B cell (primary cell): ENCODE measurements at regions not wholly inside any gene's neighbourhood (a gene's known extent, or its start where the extent isn't known, plus 50 kb on each side); places are given as distances from the start of the nearest gene placed in this dataset.
"Not testable (repeated sequence)": the region's sequence is repeated elsewhere in the genome, so short reads cannot be mapped to it uniquely, and the experiment has no call there.

ENCODE experiments used
- ATAC-seq: fragments of 200-7000 bp; cut with Tn5 transposase; one replicate; pipeline ENCODE4 v1.10.0; 2021; ENCODE audit warnings: low read depth, mild to moderate bottlenecking, moderate number of reproducible peaks, moderate library complexity
- CTCF ChIA-PET: fragments of 350-600 bp; sonication (Branson Sonifier 250); formaldehyde crosslinking; loops from one replicate; lab custom pipeline; 2021; ENCODE audit warnings: antibody characterized with exemption, inconsistent platforms; lab: Charles Lee
- POLR2A ChIA-PET: fragments of 350-600 bp; sonication (Branson Sonifier 250); formaldehyde crosslinking; loops from one replicate; lab custom pipeline; 2021; ENCODE audit warnings: antibody characterized with exemption; lab: Charles Lee
- DNase-seq: peaks from one replicate; pipeline ENCODE4 v3.0.0; 2013
- H2AFZ ChIP-seq: 2 replicates; pipeline ENCODE4 v1.6.1; 2012; ENCODE audit warnings: mild to moderate bottlenecking, low read depth, low read length; ENCODE audit not compliant: insufficient read depth, poor library complexity, severe bottlenecking
- H3K27ac ChIP-seq, 2 donors: 1 replicate in 1 of 2; 2 replicates in 1 of 2; pipeline ENCODE4 v1.5.1; 2012 to 2013; ENCODE audit warnings: low read length in 2 of 2, mild to moderate bottlenecking in 2 of 2, moderate library complexity in 1 of 2
- H3K27me3 ChIP-seq, 4 experiments: fragments of 200-600 bp in 1 of 4; sonication (generic) in 1 of 4; replicated peaks in 1 of 4; 1 replicate in 2 of 4; 2 replicates in 2 of 4; pipeline versions ENCODE4 v1.6.1 to v1.7.0; 2013 to 2016; ENCODE audit warnings: low read length in 3 of 4, mild to moderate bottlenecking in 2 of 4, mixed read lengths in 1 of 4, moderate library complexity in 1 of 4; ENCODE audit not compliant: insufficient read depth in 4 of 4, control insufficient read depth in 3 of 4; ENCODE audit errors: control extremely low read depth in 1 of 4
- H3K36me3 ChIP-seq, 2 experiments: replicated peaks in 1 of 2; 1 replicate in 1 of 2; 2 replicates in 1 of 2; pipeline versions ENCODE4 v1.6.1 to v1.7.1; 2013; ENCODE audit warnings: low read length in 1 of 2; ENCODE audit not compliant: insufficient read depth in 2 of 2, control insufficient read depth in 1 of 2; ENCODE audit errors: control extremely low read depth in 1 of 2, extremely low read depth in 1 of 2
- H3K4me1 ChIP-seq, 2 donors: fragments of 200-600 bp in 1 of 2; sonication (generic) in 1 of 2; 1 replicate in 1 of 2; 2 replicates in 1 of 2; pipeline versions ENCODE4 v1.5.1 to v1.6.1; 2013 to 2017; ENCODE audit warnings: low read length in 2 of 2; ENCODE audit not compliant: control insufficient read depth in 2 of 2, insufficient read depth in 2 of 2
- H3K4me2 ChIP-seq: replicated peaks from 2 replicates; pipeline ENCODE3; 2012; ENCODE audit warnings: mild to moderate bottlenecking, low read depth, low read length; ENCODE audit not compliant: poor library complexity, severe bottlenecking
- H3K4me3 ChIP-seq, 5 experiments: fragments of 200-600 bp in 1 of 5; sonication (generic) in 1 of 5; 1 replicate in 3 of 5; 2 replicates in 2 of 5; pipeline versions ENCODE4 v1.5.1 to v1.7.0; 2011 to 2016; ENCODE audit warnings: low read length in 4 of 5, mild to moderate bottlenecking in 4 of 5, low read depth in 2 of 5, control low read depth in 1 of 5, moderate library complexity in 1 of 5; ENCODE audit not compliant: insufficient read depth in 1 of 5; ENCODE audit errors: control extremely low read depth in 1 of 5, extremely low read depth in 1 of 5
- H3K79me2 ChIP-seq: fragments of 200-600 bp; sonication (generic); one replicate; pipeline ENCODE4 v1.6.0; 2016; ENCODE audit warnings: low read length; ENCODE audit not compliant: control insufficient read depth, insufficient read depth
- H3K9ac ChIP-seq: fragments of 200-600 bp; sonication (generic); 2 replicates; pipeline ENCODE4 v1.6.1; 2017; ENCODE audit warnings: mild to moderate bottlenecking, low read length, moderate library complexity
- H3K9me3 ChIP-seq, 3 donors: one replicate each; pipeline versions ENCODE4 v1.6.1 to v1.7.1; 2013; ENCODE audit warnings: low read length in 2 of 3; ENCODE audit not compliant: control insufficient read depth in 2 of 3, insufficient read depth in 1 of 3; ENCODE audit errors: control extremely low read depth in 1 of 3
- H4K20me1 ChIP-seq: 2 replicates; pipeline ENCODE4 v1.6.0; 2012; ENCODE audit warnings: mild to moderate bottlenecking, low read length; ENCODE audit not compliant: insufficient read depth, control insufficient read depth, poor library complexity, severe bottlenecking
- H3K27ac Mint-ChIP-seq: one replicate; pipeline ENCODE4 v1.8.0; 2021; ENCODE audit warnings: mixed read lengths
- H3K27me3 Mint-ChIP-seq: one replicate; pipeline ENCODE4 v1.8.0; 2021; ENCODE audit warnings: mixed read lengths
- H3K4me1 Mint-ChIP-seq: one replicate; pipeline ENCODE4 v1.8.0; 2021; ENCODE audit warnings: mixed read lengths
- H3K4me3 Mint-ChIP-seq: one replicate; pipeline ENCODE4 v1.8.0; 2021; ENCODE audit warnings: mixed read lengths
- H3K9me3 Mint-ChIP-seq: one replicate; pipeline ENCODE4 v1.8.0; 2022; ENCODE audit warnings: mixed read lengths; ENCODE audit not compliant: insufficient read depth
- EZH2 ChIP-seq: IDR thresholded peaks from 2 replicates; pipeline ENCODE4 v1.6.1; 2012; ENCODE audit warnings: borderline replicate concordance, low read depth, mild to moderate bottlenecking, moderate library complexity, low read length; ENCODE audit not compliant: insufficient read depth, poor library complexity, severe bottlenecking
- WGBS: methylation state at CpG from one replicate; pipeline ENCODE4 v1.1.5; 2013; ENCODE audit warnings: missing lambda C conversion rate; ENCODE audit not compliant: insufficient coverage; 5-methylcytosine and 5-hydroxymethylcytosine counted together
- intact Hi-C: fragments of 100-400 bp; cut with micrococcal nuclease; formaldehyde crosslinking; loops from one replicate; pipeline ENCODE4 v1.10.0; 2022
- TF ChIP-seq, protein P1 (sequence below): fragments of 200-600 bp; IDR thresholded peaks from one replicate; pipeline ENCODE4 v1.8.0; 2022; ENCODE audit warnings: antibody characterized with exemption, mild to moderate bottlenecking

DNA sequence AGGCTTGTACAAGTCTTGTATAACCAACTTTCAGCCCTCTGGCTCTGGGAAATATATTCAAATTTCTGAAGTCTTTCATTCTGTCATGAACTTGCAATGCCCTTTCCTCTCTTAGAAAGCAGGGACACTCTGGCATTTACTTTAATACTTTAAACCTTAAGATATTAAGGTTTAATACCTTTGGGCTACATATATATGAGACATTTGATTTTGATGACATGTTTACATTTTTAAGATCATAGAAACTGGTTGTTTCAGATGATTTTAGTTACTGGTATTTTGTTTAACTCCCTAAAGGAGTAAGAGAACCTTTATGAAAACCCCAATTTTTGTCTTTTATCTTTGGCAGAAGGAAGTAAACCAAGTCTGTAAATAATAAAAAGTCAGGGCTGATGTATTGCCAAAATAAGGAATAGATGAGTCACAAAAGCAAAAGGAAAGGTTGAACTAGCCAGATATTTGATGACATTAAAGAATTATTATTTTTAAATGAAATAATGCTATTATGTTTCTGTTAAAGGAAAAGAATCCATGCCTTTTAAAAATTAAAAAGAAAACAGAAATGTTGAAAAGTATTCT lies 579.0 kb upstream of the CBLB start:
- CTCF ChIA-PET: no interaction called here
- Histone ChIP-seq H3K27me3 (no peaks in the 10 kb centered on the region), H3K4me1 (no peaks in the 10 kb centered on the region), H3K4me3 (no peak overlapping the region), H3K79me2 (no peaks in the 10 kb centered on the region), H2AFZ (no peak overlapping the region), H3K9me3 (peaks cover 0 to 1% (median 0%) of the 10 kb centered on the region in 3 donors), H4K20me1 (no peaks in the 10 kb centered on the region), H3K9ac (no peak overlapping the region), H3K27ac (no peak overlapping the region), H3K4me2 (no peak overlapping the region), H3K36me3 (no peaks in the 10 kb centered on the region)
- Mint-ChIP-seq H3K9me3 (peaks cover 7% of the 10 kb centered on the region), H3K4me1 (no peaks in the 10 kb centered on the region), H3K27ac (no peak overlapping the region), H3K4me3 (no peak overlapping the region), H3K27me3 (no peaks in the 10 kb centered on the region)
- intact Hi-C loops: no loop called here
- TF ChIP-seq, protein P1, sequence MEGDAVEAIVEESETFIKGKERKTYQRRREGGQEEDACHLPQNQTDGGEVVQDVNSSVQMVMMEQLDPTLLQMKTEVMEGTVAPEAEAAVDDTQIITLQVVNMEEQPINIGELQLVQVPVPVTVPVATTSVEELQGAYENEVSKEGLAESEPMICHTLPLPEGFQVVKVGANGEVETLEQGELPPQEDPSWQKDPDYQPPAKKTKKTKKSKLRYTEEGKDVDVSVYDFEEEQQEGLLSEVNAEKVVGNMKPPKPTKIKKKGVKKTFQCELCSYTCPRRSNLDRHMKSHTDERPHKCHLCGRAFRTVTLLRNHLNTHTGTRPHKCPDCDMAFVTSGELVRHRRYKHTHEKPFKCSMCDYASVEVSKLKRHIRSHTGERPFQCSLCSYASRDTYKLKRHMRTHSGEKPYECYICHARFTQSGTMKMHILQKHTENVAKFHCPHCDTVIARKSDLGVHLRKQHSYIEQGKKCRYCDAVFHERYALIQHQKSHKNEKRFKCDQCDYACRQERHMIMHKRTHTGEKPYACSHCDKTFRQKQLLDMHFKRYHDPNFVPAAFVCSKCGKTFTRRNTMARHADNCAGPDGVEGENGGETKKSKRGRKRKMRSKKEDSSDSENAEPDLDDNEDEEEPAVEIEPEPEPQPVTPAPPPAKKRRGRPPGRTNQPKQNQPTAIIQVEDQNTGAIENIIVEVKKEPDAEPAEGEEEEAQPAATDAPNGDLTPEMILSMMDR: no peak
- TF ChIP-seq EZH2: no peak
- ATAC-seq (no peak), DNase-seq (no peak)
- POLR2A ChIA-PET: no interaction called here

- H3K79me2 ChIP-seq, H4K20me1 ChIP-seq, H3K4me1 ChIP-seq, H3K9me3 Mint-ChIP-seq, H3K27ac Mint-ChIP-seq, H3K4me3 Mint-ChIP-seq, H3K4me2 ChIP-seq, H3K27ac ChIP-seq, H2AFZ ChIP-seq, POLR2A ChIA-PET, intact Hi-C loops, H3K27me3 ChIP-seq, CTCF ChIA-PET, ATAC-seq, DNase-seq, H3K36me3 ChIP-seq, H3K27me3 Mint-ChIP-seq, H3K9ac ChIP-seq, H3K9me3 ChIP-seq, H3K4me3 ChIP-seq, H3K4me1 Mint-ChIP-seq: not testable (repeated sequence)
- no CpG with 5 or more reads among the region's 3 CpGs for WGBS
Measured at GRCh38 chr3:106448372-106448966, 579.7 kb upstream of the CBLB start.
